Upper lobe of right lung (tissue), 1 donor: ENCODE measurements at regions not wholly inside any gene's neighbourhood (a gene's known extent, or its start where the extent isn't known, plus 50 kb on each side); places are given as distances from the start of the nearest gene placed in this dataset.

ENCODE experiments used
- ATAC-seq: fragments of 200-7000 bp; cut with Tn5 transposase; one replicate; pipeline ENCODE4 v1.9.1; 2020; ENCODE audit warnings: mild to moderate bottlenecking, moderate library complexity
- DNase-seq: peaks from one replicate; pipeline ENCODE4 v3.0.0-alpha.2; 2020
- H3K27ac ChIP-seq: fragments of 200-600 bp; one replicate; pipeline ENCODE4 v1.8.0; 2022
- H3K27me3 ChIP-seq: fragments of 200-600 bp; one replicate; pipeline ENCODE4 v1.8.0; 2022; ENCODE audit warnings: mild to moderate bottlenecking
- H3K36me3 ChIP-seq: fragments of 200-600 bp; one replicate; pipeline ENCODE4 v1.8.0; 2022
- H3K4me1 ChIP-seq: fragments of 200-600 bp; one replicate; pipeline ENCODE4 v1.8.0; 2022
- H3K4me3 ChIP-seq: fragments of 200-600 bp; one replicate; pipeline ENCODE4 v1.8.0; 2022; ENCODE audit warnings: mild to moderate bottlenecking
- H3K9me3 ChIP-seq: fragments of 200-600 bp; one replicate; pipeline ENCODE4 v1.8.0; 2022
- CTCF ChIP-seq: fragments of 200-600 bp; IDR thresholded peaks from one replicate; pipeline ENCODE4 v1.8.0; 2022; ENCODE audit warnings: antibody characterized with exemption
- intact Hi-C: fragments of 100-400 bp; cut with DNase I; formaldehyde crosslinking; loops from one replicate; pipeline ENCODE4 v1.11.0; 2022
- donor health status: DM: no; HTN: yes; CAD: no; lungs with severe emphysema.

DNA sequence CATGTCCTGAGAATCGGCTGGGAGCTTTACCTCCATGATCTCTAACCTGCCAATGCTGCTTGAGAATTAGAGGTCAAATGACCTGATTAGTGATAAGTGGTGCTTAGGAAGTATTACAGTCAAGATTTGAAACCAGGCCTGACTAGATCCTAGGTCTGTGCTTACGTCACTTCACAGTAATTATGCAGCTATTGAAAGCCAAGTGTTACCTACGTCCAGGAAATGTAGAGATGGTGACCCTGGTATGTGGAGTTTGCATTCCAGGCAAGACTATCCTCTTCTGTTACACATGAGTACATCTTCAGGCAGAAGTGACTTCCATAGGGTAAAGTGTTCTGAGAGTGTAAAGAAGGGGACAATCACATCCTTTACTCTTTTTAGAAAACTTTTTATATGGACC lies 530.4 kb upstream of the TENM4 start:
- ATAC-seq (no peak), DNase-seq (no peak)
- Histone ChIP-seq H3K27me3 (no peaks in the 10 kb centered on the region), H3K9me3 (no peaks in the 10 kb centered on the region), H3K27ac (no peak overlapping the region), H3K4me3 (no peak overlapping the region), H3K4me1 (peaks cover 5% of the 10 kb centered on the region), H3K36me3 (no peaks in the 10 kb centered on the region)
- no peak for TF ChIP-seq CTCF
- intact Hi-C loops, result no loop called here

GRCh38 chr11:79966592-79966991 lies 525.8 kb upstream of the TENM4 start:
- no peak for TF ChIP-seq CTCF
- no peak for ATAC-seq
- intact Hi-C loops, result no loop called here

GRCh38 chr11:79963856-79964645 lies 523.2 kb upstream of the TENM4 start:
- intact Hi-C loops, result no loop called here
- H3K9me3 ChIP-seq, result peaks cover 5% of the 10 kb centered on the region
- ATAC-seq (no peak), DNase-seq (no peak)
- TF ChIP-seq CTCF, result no peak
- no peak overlapping the region for H3K4me3 ChIP-seq
- no peak overlapping the region for H3K27ac ChIP-seq
- H3K4me1 ChIP-seq, result no peaks in the 10 kb centered on the region
- H3K36me3 ChIP-seq, result no peaks in the 10 kb centered on the region
- H3K27me3 ChIP-seq, result no peaks in the 10 kb centered on the region

More at GRCh38 chr11:79966592-79966991, 525.8 kb upstream of the TENM4 start:
- Histone ChIP-seq H3K36me3 (no peaks in the 10 kb centered on the region), H3K9me3 (no peaks in the 10 kb centered on the region), H3K27me3 (no peaks in the 10 kb centered on the region), H3K27ac (no peak overlapping the region), H3K4me1 (no peaks in the 10 kb centered on the region), H3K4me3 (no peak overlapping the region)
- no peak for DNase-seq

DNA sequence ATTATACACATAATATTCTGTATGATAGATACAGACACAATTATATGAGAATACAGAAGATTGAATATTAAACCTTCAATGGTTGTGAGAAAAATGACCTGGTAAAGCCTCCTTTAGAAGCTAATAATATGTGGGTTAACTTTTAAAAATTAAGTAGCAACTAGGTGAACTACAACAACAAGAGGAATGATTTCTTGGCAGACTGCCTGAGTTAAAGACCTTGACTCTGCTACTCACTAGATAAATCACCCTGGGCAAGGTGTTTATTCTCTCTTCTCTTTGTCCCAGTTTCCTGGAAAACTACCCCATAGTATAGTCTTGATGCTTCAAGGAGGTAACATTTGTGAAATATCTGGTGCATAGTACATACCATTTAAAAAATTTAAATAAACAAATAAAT lies 519.6 kb upstream of the TENM4 start:
- no peak overlapping the region for H3K4me3 ChIP-seq
- H3K36me3 ChIP-seq, result no peaks in the 10 kb centered on the region
- no peaks in the 10 kb centered on the region for H3K27me3 ChIP-seq
- ATAC-seq, result no peak
- no peak for TF ChIP-seq CTCF
- intact Hi-C loops, result no loop called here
- H3K9me3 ChIP-seq, result peaks cover 15% of the 10 kb centered on the region
- no peak overlapping the region for H3K27ac ChIP-seq
- DNase-seq, result no peak
- no peaks in the 10 kb centered on the region for H3K4me1 ChIP-seq

DNA sequence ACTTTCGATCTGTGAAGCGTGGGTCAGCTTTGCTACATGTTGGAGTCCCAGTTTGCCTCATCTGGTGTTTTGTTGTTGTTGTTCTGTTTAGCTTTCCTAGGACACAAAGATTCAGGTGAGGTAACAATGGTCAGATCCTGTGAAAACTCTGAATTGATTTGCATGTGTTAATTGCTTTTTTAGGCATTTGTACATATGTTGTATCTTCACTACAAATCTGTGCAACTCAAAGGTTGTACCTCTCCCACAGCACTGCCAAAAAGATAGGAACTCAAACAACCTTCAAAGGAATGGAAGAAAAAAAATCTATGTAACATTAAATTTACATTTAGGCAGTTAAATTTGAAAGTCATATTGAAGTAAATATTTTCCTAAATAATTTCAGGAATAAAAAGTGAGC lies 518.5 kb upstream of the TENM4 start:
- TF ChIP-seq CTCF, result no peak
- Histone ChIP-seq H3K9me3 (peaks cover 15% of the 10 kb centered on the region), H3K27me3 (no peaks in the 10 kb centered on the region), H3K4me3 (no peak overlapping the region), H3K36me3 (no peaks in the 10 kb centered on the region), H3K4me1 (no peaks in the 10 kb centered on the region), H3K27ac (no peak overlapping the region)
- ATAC-seq (no peak), DNase-seq (no peak)
- intact Hi-C loops, result no loop called here
